Hepatocyte (in vitro differentiated cells): ENCODE measurements at regions not wholly inside any gene's neighbourhood (a gene's known extent, or its start where the extent isn't known, plus 50 kb on each side); places are given as distances from the start of the nearest gene placed in this dataset.

Experiments used
- DNase-seq: peaks from one replicate; pipeline ENCODE4 v3.0.0-alpha.2; 2016; ENCODE audit warnings: low spot score
- H2AFZ ChIP-seq: fragments of 200-600 bp; sonication (generic); 2 replicates; pipeline ENCODE4 v1.6.0; 2016; ENCODE audit warnings: antibody characterized with exemption, mild to moderate bottlenecking
- H3K27ac ChIP-seq: fragments of 200-600 bp; sonication (generic); 2 replicates; pipeline ENCODE4 v1.5.1; 2016; ENCODE audit warnings: mild to moderate bottlenecking
- H3K27me3 ChIP-seq: fragments of 200-600 bp; sonication (generic); 2 replicates; pipeline ENCODE4 v1.6.1; 2016
- H3K36me3 ChIP-seq: fragments of 200-600 bp; sonication (generic); replicated peaks from 2 replicates; pipeline ENCODE4 v1.5.1; 2016; ENCODE audit warnings: low read depth; ENCODE audit not compliant: insufficient read depth
- H3K4me1 ChIP-seq: fragments of 200-600 bp; sonication (generic); 2 replicates; pipeline ENCODE4 v1.5.1; 2016; ENCODE audit warnings: mild to moderate bottlenecking, moderate library complexity; ENCODE audit not compliant: insufficient read depth
- H3K4me2 ChIP-seq: fragments of 200-600 bp; sonication (generic); 2 replicates; pipeline ENCODE4 v1.6.0; 2016
- H3K4me3 ChIP-seq: fragments of 200-600 bp; sonication (generic); 2 replicates; pipeline ENCODE4 v1.5.1; 2016; ENCODE audit warnings: mild to moderate bottlenecking
- H3K79me2 ChIP-seq: fragments of 200-600 bp; sonication (generic); 2 replicates; pipeline ENCODE4 v1.6.0; 2017; ENCODE audit warnings: mild to moderate bottlenecking
- H3K9me2 ChIP-seq: fragments of 200-600 bp; sonication (generic); replicated peaks from 2 replicates; pipeline ENCODE4 v1.6.0; 2017; ENCODE audit warnings: mild to moderate bottlenecking; ENCODE audit not compliant: insufficient read depth
- H3K9me3 ChIP-seq: fragments of 200-600 bp; sonication (generic); 2 replicates; pipeline ENCODE4 v1.5.1; 2016; ENCODE audit warnings: low read depth, mild to moderate bottlenecking
- H4K20me1 ChIP-seq: fragments of 200-600 bp; sonication (generic); 2 replicates; pipeline ENCODE4 v1.6.0; 2016; ENCODE audit warnings: mild to moderate bottlenecking; ENCODE audit not compliant: insufficient read depth, poor library complexity, severe bottlenecking
- EZH2 ChIP-seq: fragments of 200-600 bp; sonication (generic); IDR thresholded peaks from 2 replicates; pipeline ENCODE4 v1.6.1; 2016; ENCODE audit warnings: antibody characterized with exemption, mild to moderate bottlenecking, borderline replicate concordance
- EZH2phosphoT487 ChIP-seq: fragments of 200-600 bp; sonication (generic); IDR thresholded peaks from one replicate; pipeline ENCODE4 v1.6.1; 2018; ENCODE audit warnings: antibody characterized with exemption, mild to moderate bottlenecking, low read depth, moderate library complexity; ENCODE audit not compliant: unreplicated experiment, severe bottlenecking
- WGBS: methylation state at CpG from one replicate; pipeline ENCODE4 v1.1.6; 2016; ENCODE audit warnings: low lambda C conversion rate; ENCODE audit errors: missing lambda C conversion rate; 5-methylcytosine and 5-hydroxymethylcytosine counted together
- TF ChIP-seq, protein P1 (sequence below): fragments of 200-600 bp; sonication (generic); IDR thresholded peaks from 2 replicates; pipeline ENCODE4 v1.5.1; 2016; ENCODE audit warnings: antibody characterized with exemption, mild to moderate bottlenecking; ENCODE audit not compliant: poor library complexity

DNA sequence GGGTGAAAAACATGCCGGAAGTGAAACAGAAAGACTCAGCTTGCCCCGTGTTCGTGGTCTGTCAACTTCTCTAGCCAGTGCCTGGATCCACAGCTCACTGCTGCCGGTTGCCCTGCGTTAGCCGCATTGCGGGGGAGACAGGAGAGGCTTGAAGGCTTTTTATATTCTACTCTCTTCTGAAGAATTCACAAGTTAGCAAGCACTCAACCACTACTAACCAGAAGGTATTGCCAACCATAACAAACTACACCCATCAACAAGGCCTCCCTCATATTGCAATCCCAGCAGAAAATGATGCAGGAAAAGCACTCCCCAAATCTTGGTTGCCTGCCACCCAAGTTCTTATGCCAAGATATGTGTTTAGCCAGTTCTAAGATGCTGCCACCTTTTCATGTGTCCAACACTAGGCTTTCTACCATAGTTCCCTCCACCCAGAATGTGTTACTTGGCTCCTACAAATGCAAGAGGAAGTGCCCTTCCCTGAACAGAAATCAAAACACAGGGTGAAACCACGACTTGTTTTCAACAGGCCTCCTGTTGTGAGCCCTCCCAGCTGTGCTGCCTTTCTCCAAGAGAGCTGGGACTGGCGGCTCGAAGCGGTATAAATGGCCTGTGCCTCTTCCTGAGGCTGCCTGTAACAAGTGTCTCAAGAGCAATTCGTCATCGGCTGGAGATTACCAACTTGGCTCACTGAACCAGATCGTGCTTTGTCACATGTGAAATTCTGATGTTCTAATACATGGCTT, 129.0 kb downstream of the SNX18 start:
- 51% methylated on average over 14 of the region's 14 CpGs for WGBS
- Histone ChIP-seq H3K4me2 (no peak overlapping the region), H3K4me3 (no peak overlapping the region), H3K27ac (peak overlapping the region; percentile 46), H2AFZ (no peak overlapping the region), H3K4me1 (peaks cover 10% of the 10 kb centered on the region), H4K20me1 (no peaks in the 10 kb centered on the region), H3K36me3 (no peaks in the 10 kb centered on the region), H3K9me2 (no peaks in the 10 kb centered on the region), H3K9me3 (no peaks in the 10 kb centered on the region), H3K79me2 (no peaks in the 10 kb centered on the region), H3K27me3 (no peaks in the 10 kb centered on the region)
- TF ChIP-seq EZH2 (no peak), EZH2phosphoT487 (no peak)
- TF ChIP-seq, protein P1, sequence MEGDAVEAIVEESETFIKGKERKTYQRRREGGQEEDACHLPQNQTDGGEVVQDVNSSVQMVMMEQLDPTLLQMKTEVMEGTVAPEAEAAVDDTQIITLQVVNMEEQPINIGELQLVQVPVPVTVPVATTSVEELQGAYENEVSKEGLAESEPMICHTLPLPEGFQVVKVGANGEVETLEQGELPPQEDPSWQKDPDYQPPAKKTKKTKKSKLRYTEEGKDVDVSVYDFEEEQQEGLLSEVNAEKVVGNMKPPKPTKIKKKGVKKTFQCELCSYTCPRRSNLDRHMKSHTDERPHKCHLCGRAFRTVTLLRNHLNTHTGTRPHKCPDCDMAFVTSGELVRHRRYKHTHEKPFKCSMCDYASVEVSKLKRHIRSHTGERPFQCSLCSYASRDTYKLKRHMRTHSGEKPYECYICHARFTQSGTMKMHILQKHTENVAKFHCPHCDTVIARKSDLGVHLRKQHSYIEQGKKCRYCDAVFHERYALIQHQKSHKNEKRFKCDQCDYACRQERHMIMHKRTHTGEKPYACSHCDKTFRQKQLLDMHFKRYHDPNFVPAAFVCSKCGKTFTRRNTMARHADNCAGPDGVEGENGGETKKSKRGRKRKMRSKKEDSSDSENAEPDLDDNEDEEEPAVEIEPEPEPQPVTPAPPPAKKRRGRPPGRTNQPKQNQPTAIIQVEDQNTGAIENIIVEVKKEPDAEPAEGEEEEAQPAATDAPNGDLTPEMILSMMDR = no peak
- no peak for DNase-seq

DNA sequence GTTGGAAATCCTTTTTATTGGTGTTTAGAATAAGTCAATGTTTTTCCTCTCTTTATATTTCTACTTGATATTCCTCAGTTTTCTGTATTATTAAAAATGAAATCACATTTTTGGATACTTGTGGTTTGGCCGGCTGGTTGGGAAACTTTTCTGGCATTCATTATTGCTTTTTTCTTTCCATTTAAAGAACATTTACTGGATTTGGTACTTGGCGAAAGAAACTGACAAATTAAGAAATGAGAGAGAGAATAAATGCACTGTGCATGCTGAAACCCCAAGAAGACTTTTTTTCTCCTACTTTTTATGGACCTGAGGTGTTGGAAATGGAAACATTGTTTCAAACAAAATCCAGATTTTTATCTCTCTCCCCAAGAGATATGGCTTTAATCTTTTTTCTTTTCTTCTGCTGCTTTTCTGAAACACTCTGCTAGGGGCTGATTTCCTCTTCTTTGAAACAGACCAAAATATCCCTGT, 128.4 kb downstream of the SNX18 start:
- H3K4me2 ChIP-seq = no peak overlapping the region
- H3K27ac ChIP-seq = peak overlapping the region; percentile 46
- no peaks in the 10 kb centered on the region for H3K9me3 ChIP-seq
- peaks cover 10% of the 10 kb centered on the region for H3K4me1 ChIP-seq
- no peaks in the 10 kb centered on the region for H3K9me2 ChIP-seq
- TF ChIP-seq EZH2 = no peak
- no peak for TF ChIP-seq EZH2phosphoT487
- TF ChIP-seq, protein P1 = no peak
- no peak for DNase-seq
- no peak overlapping the region for H2AFZ ChIP-seq
- H3K4me3 ChIP-seq = no peak overlapping the region
- no peaks in the 10 kb centered on the region for H4K20me1 ChIP-seq
- H3K79me2 ChIP-seq = no peaks in the 10 kb centered on the region
- no peaks in the 10 kb centered on the region for H3K36me3 ChIP-seq
- WGBS = 85% methylated on average over 2 of the region's 2 CpGs
- H3K27me3 ChIP-seq = no peaks in the 10 kb centered on the region

DNA sequence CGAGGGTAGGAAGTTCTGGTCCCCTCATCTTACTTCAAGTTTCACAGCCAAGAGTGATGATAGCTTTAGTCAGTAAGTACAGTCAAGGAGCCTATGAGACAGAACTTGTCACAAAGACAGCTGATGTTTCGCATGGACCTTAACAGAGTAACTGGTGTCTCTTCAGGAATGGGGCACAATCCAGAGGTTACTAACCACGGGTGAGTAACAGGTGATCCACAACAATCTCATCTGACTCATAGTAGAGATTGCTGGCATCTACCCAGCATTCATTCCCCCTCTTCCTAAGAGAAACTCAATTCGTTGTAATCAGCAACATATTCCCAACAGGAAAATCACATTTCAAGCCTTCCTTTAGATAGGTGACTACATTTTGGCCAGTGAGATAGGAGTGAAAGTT, 126.7 kb downstream of the SNX18 start:
- H2AFZ ChIP-seq = no peak overlapping the region
- H3K36me3 ChIP-seq = no peaks in the 10 kb centered on the region
- H4K20me1 ChIP-seq = no peaks in the 10 kb centered on the region
- 85% methylated on average over 4 of the region's 4 CpGs for WGBS
- no peak overlapping the region for H3K4me3 ChIP-seq
- no peak overlapping the region for H3K4me2 ChIP-seq
- TF ChIP-seq EZH2 (no peak), EZH2phosphoT487 (no peak)
- TF ChIP-seq, protein P1 = no peak
- no peaks in the 10 kb centered on the region for H3K79me2 ChIP-seq
- no peaks in the 10 kb centered on the region for H3K9me3 ChIP-seq
- H3K27ac ChIP-seq = no peak overlapping the region
- no peaks in the 10 kb centered on the region for H3K27me3 ChIP-seq
- peaks cover 10% of the 10 kb centered on the region for H3K4me1 ChIP-seq
- no peaks in the 10 kb centered on the region for H3K9me2 ChIP-seq
- DNase-seq = no peak
